HG03558 (cell line): ENCODE measurements at regions not wholly inside any gene's neighbourhood (a gene's known extent, or its start where the extent isn't known, plus 50 kb on each side); places are given as distances from the start of the nearest gene placed in this dataset.

Source experiments
- ATAC-seq: cut with Tn5 transposase; IDR thresholded peaks from one replicate; pipeline ENCODE4 v1.9.1; 2021; ENCODE audit warnings: moderate number of reproducible peaks; ENCODE audit not compliant: unreplicated experiment; ENCODE audit errors: extremely low read depth

DNA sequence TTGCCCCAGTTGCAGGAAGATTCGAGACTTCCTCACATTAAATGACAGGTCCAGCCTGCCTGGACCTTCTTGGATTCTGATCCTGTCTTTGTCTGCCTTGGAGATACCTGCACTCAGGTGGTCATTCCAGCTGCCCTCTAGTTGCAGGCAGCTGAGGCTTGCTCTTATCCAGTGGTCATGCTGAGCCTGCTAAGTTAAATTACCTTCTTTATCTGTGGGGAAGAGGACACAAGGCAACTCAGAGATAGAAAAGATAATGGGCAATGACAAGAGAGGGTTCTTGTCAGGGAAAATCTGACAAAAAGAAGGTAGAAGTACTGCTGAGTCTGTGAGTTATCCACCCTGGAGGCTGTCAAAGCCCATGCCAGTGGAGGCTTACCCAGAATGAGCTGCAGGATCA lies 401.4 kb downstream of the MID1IP1 start:
- no peak for ATAC-seq

DNA sequence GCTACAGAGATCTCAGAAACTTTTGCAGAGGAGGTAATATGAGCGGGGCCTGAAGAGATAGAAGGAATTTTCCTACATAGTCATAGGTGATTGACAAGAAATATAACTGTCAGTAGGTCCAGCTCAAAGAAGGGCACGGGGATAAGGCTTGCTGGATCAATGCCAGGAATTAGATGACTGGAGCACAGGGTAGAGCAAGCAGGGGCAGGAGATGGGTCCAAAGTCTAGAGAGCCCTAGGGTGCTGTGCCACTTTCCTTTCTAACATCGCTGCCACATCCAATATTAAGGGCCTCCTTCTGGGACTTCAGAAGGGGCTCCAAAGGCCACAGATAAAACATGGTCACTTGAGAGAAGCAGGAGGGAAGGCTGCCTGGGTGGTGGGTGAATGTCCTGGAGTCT lies 402.2 kb downstream of the MID1IP1 start:
- ATAC-seq, result no peak

DNA sequence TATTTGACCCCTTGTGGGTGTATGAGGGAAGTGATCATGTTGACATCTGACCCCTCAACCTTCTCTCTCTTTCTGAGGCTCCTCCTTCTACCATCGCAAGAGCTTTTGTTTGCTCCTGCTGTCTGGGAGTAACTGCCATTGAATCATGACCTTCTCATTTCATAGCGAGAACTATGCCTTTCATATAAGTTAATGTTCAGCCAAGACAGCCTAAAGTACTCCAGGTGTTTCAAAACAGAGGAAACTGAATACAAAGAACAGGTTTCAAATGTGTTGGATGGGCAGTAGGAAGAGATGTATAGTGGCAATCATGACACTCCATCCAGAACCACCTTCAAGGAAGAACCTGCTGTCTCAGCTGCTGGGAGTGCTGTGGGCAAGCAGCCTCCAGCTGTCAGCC lies 403.1 kb downstream of the MID1IP1 start:
- no peak for ATAC-seq

DNA sequence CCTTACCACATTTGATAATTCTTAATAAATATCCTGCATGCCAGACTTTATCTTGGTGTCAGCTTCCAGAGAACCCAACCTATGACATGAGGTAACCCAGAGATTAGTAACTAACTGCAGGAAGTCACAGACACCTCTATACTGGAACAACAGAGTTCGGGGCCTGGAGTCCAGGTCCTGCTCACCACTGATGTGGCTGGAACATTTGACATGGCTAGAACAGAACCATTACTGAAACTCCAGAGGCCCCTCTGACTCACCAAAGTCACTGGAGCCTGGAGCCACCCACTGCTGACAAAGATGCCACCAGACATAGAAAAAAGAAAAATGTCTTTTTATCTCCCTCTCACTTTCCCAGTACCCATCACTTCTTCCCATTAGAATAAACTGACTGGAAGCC lies 403.7 kb downstream of the MID1IP1 start:
- no peak for ATAC-seq

DNA sequence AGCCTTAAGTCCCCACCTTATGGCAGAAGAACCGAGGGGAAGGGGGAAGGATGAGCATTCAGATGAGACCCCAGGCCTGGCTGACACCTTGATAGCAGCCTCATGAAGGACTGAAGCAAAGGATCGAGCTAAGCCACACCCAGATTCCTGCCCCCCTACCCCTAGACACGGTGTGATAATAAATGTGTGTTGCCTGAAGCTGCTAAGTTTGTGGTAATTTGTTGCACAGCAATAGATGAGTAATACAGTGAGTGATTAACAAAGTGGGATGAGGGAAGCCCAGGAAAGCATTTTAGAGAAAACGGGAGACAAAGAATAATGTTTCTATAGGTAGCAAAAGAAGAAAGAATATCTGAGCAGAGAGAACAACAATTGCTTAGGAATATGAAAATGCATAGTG lies 404.2 kb downstream of the MID1IP1 start:
- ATAC-seq, result no peak

DNA sequence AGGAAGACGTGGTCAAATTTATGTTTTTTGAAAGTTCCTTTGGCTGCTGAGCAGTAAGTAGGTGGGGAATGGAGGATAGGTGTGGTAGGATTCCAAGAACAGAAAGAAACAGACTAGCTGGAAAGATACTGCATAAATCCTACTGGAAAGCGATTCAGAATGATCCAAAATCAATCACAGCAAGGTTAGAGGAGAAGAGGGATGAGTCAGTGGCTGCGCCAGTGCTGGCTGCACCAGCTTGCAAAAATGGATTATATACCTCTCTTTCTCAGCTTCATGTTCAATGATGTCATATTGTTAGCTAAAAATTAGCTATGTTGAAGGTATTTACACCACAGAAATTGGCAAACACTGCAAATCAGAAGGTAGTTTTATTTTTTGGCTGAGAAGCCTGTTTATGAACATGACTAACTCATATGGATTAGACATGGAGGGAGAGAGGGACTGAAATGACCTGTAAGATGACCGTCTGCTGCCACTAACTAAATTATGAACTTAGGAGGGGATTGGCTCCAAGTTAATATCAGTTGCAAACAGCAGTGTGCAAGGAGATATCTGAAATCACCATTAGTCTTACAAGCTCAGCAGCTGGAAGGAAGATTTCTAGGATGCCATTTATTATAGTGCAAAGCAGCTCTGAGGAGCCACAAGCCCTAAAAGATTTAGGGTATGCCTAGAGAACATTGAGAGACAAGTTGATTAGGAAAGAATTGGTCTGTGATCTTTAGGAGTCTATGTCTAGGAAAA lies 405.3 kb downstream of the MID1IP1 start:
- ATAC-seq, result no peak

DNA sequence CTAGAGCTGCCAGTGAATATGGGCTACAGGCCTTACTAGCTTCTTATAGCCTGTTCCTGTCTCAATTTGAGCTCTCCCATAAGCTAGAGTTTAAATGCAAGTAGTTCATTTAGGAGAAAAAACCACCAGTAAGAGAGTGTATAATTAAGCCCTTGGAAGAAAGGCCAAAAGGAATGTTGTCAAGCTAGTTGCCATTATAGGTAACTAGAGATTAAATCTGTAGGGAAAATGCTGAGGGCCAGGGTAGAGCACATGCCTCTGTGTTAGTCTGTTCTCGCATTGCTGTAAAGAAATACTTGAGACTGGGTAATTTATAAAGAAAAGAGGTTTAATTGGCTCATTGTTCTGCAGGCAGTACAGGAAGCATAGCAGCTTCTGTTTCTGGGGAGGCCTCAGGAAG lies 410.2 kb downstream of the MID1IP1 start:
- ATAC-seq, result no peak

DNA sequence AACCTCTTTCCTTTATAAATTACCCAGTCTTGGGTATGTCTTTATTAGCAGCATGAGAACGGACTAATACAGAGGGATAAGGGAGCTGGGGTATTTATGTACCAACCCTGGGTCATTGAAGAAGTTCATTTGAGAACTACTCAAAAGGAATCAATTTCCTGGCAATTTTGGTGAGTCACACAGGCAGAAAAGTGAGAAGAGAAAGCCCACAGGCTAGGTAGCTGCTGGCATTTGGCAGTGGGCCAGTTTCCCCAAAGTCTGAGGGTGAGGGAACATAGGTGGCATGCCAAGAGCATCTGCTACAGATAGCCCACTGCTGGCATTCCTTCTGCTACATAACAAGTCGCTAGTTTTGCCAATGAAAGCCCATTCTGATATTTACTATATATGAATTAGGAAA lies 411.2 kb downstream of the MID1IP1 start:
- ATAC-seq, result no peak

DNA sequence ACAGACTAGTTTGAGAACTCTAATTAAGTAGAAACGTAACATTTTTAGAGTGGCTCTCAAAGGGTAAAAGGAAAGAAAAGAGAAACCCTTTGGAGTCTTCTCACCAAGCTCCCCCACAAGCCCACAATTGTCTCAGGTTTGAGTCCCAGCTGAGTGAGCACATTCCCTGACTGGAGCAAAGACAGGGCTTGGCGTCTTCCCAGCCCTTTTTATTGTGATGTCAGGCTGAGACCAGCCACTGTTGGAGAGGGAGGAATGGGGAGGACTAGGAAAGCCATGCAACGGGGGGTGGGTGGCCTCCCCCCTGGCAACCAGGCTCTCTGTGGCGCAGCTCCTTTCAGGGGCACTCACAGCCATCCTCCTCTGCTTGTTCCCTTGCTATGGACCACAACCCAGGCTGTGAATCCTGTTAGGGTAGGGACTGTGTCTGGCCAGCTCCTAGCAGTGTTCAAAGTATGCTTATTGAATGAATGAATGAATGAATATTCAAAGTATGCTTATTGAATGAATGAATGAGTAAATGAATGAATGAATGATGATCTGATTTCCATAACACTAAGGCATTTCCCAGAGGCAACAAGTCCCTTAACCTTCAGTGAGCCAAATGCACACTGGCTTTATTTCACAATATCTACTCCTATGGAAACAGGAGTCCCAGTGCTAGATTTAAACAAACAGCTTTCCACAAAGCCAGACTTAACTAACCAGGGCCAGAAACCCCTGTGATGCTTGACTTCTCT lies 413.3 kb downstream of the MID1IP1 start:
- ATAC-seq, result no peak

DNA sequence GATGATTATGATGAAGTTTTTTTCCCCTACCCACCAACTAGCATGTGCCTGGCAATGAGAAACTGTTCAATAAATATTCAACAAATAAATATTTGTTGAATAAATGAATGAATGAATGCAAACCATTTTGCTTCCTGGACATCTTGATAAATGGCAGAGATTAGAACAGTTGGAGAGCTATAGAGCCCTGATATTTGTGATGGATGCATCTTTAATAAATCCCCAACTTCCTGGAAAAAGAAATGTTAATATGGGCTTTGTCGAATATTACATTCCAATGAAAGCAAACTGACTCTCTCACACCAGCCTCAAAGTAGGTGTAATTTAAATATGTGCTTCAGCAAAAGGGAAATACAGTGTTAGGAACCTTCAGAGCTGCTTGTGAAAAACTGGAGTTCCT lies 419.7 kb downstream of the MID1IP1 start:
- no peak for ATAC-seq

DNA sequence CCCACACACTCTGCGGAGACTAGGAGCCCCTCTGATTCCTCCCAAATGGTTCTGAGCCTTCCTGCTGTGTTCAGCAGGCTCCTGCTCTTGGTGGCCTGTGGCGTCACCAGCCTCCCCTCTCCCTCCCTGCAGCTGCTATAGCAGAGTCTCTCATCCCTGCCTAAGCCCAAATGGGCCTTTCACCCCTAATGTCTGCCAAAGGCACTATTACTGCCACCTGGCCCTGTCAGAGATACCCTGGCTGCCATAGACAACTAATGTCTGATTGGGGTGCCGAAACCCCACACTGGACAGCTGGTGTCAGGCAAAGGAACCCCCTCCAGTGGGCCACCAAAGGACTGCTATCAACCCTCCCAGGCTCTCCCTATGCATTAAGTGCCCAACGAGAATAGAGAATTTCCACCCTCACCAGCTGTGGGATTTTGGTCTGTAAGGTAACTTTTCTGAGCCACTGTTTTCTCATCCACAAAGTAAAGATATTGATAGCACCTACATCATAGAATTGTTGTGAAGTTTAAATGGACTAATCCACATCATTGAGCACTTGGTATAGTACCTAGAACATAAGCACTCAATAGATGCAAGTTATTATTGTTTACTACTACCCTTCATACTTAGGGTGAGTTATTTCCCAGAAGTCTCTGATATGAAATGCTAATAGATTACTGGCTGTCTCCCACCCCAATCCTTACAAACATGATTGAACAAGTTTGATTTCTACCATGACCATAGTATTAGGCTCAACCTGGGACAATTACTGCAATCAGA lies 421.3 kb downstream of the MID1IP1 start:
- ATAC-seq, result no peak

DNA sequence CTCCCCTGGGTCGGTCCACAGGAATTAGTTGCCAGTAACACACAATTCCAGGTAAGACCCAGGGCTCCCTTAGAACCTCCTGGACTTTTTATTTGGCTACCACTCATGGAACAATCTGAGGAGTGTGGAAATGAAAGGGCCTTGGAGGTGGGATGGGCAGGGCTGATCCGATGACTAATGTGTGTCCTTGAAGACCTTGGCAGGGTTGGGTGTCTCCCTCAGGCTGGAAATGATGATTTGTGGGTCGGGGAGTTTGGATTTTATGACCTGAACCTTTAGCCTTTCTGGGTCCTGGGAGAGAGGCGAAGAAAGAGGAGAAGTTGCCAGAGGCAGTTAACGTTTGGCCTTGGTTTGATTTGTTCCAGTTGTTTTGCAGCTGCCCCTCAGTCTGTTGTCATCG lies 425.0 kb downstream of the MID1IP1 start:
- no peak for ATAC-seq

DNA sequence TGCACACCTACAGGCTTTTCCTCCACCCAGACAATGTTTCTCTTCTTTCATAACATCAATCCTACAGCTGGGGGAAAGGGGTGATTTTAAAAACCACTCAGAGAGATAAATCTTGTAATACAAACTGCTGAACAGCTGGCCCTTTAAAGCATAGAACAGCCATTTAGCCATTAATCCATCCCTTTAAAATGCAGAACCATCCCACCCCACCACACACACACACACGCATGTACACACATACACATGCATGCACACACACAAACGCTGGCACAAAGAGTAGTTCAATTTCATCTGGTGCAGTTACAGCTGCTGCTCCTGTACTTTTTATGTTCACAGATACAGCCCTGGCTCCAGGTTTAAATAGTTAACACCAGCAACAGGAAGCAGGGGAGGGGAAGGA lies 426.1 kb downstream of the MID1IP1 start:
- no peak for ATAC-seq

DNA sequence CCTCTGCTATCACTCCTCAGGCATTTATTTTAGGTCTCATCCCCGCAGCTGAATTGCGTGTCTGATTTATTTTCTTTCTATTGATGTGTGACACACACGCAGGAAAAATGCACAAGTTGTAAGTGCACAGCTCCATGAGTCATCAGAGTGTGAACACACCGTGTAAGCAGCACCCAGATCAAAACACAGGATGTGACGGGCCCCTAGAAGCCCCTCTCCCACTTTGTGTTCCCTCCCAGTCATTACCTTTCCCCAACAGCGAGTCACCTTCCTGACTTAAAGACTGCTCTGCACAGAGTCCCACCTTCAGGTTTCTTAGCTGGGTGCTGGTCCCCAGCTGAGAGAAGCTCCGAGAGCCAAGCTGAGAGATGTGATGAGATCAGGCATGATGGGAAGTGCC lies 436.7 kb downstream of the MID1IP1 start:
- no peak for ATAC-seq

DNA sequence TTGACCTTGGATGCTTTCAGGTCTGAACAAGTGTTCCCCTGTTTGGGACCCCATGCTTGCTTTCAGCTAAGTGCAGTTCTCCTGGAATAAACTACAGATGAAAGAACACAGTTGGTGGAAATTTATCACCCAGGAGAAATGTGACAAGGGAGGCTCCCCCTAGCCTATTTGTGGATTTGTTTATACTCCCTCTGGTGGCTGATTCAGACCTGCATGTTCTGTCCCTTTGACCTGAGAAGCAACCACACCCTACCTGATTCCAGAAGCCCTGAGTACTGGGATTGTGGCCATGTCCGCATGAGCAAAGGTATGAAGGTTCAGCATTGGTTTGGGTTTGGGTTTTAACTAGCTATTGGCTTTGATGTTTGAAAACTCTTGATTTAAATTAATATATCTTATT lies 440.9 kb downstream of the MID1IP1 start:
- ATAC-seq, result no peak

DNA sequence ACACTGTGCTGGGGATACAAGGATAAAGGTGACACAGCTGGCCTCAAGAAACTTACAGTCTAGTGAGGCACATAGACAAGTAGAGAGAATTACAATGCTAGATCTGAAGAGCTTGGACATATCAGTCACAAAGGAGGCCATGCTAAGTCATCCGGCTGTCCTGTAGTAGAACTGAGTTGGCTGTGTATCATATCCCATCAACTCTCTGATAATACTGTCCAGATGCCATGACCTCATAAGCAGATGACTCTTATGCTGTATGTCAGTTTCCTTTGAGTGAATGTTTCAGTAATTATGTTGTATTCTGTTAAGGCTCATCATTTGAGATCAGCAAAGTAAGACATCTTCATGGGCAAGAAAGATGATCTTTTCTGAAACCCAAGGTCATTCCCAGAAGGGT lies 442.9 kb downstream of the MID1IP1 start:
- ATAC-seq, result no peak

DNA sequence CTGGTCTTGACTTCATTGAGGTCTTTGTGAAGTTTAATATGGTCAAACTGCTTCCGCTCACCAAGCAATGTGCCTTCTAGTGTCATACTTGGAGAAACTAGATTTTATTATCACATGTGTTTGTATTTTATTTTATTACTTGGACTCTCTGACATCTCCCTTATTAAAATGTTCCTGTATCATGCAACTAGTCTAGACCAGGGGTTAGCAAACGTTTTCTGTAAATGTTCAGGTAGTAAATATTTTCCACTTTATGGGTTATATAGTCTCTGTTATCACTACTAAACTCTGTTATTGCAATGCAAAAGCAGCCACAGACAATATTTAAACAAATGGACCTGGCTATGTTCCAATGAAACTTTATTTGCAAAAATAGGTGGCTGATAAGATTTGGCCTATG lies 443.8 kb downstream of the MID1IP1 start:
- no peak for ATAC-seq

DNA sequence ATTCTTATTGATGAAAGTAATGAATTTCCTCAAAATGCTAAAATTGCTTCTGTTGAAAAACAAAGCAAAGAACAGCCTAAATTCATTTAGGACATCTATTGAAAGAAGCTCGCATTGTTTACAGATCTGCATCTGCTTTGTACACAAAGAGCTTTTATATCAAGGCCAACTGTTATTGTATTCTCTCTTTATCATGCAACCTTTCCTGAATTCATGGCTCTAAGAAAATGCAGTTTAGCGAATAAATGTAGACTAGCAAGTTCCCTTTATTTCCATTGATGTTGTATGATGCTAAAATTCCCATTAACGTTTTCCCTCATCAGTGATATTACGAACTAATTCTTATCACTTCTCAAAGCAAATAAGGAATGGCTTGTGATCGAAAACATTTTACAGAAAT lies 446.3 kb downstream of the MID1IP1 start:
- ATAC-seq, result no peak

DNA sequence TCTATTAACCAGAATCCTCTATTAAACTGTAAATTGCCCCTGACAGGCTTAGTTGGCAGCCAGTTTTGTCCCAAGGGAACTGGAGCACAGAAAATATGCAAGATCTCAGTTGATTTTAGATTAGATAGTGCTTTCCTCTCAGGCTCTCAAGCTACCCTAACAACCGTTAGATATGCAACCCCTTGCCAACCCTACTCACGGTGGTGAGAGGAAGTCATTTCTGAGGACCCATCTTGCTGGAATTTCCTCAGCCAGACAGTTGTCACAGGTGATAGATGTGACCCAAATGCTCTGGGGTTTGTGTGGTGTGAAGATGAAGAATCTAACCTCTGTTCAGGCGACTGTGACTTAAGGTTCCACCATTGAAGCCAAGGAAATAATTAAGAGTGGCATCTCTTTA lies 447.1 kb downstream of the MID1IP1 start:
- no peak for ATAC-seq

DNA sequence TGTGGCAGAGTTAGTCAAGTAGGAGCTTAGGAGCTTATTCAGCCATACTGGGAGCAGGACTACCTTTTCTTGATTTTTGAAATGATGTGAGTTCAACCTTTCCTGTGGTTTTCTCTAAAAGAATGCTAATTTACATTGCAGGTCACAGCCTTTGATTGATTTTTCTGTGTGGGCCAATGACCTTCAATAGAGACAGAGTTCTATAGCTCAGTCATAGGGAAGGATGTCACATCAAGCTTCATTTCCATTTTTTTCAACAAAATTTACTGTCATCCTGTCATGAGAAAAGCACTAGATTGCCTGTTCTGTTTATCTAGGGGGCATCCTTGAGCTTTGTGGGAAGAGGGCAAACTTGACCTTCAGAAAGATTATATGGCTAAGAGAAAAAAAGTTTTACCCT lies 448.7 kb downstream of the MID1IP1 start:
- ATAC-seq, result no peak

DNA sequence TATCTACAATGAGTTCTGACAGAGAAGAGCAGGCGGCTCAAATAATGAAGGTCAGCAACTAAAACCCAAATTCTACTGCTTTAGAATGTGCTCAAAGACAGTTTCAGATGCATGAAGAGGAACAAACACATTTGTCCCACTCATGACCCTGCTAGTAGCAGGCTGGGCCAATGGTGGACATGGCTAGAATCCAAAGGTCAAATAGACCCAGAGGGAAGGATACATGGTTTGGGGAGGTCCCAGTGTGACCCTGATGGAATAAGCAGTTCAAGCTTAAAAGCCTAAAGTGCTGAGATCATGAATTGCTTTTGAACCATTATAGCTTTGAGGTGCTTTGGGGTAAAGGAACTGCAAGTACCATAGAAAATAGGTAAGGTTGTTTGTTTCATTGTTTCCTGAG lies 450.7 kb downstream of the MID1IP1 start:
- ATAC-seq, result no peak
